CD4-positive, CD25-positive, alpha-beta regulatory T cell (primary cell): ENCODE measurements at regions not wholly inside any gene's neighbourhood (a gene's known extent, or its start where the extent isn't known, plus 50 kb on each side); places are given as distances from the start of the nearest gene placed in this dataset.
"Not testable (repeated sequence)": the region's sequence is repeated elsewhere in the genome, so short reads cannot be mapped to it uniquely, and the experiment has no call there.

Experiments
- ATAC-seq, 2 donors: fragments of 150-1000 bp; cut with Tn5 transposase; one replicate each; pipeline ENCODE4 v1.10.0; 2021; ENCODE audit warnings: low read depth in 2 of 2, moderate number of reproducible peaks in 2 of 2, moderate library complexity in 1 of 2
- DNase-seq, 3 donors: peaks; one replicate each; pipeline versions ENCODE4 v3.0.0 to v3.0.0-alpha.2; 2012 to 2022; ENCODE audit warnings: mixed read lengths in 1 of 3
- H3K27ac ChIP-seq: one replicate; pipeline ENCODE4 v1.7.0; 2013; ENCODE audit warnings: mild to moderate bottlenecking, low read length; ENCODE audit not compliant: insufficient read depth, poor library complexity, severe bottlenecking
- H3K27me3 ChIP-seq: one replicate; pipeline ENCODE4 v1.7.0; 2013; ENCODE audit warnings: low read length; ENCODE audit not compliant: control insufficient read depth, insufficient read depth
- H3K36me3 ChIP-seq: one replicate; pipeline ENCODE4 v1.7.0; 2013; ENCODE audit warnings: mild to moderate bottlenecking, low read length, moderate library complexity; ENCODE audit not compliant: control insufficient read depth, insufficient read depth
- H3K4me1 ChIP-seq: 2 replicates; pipeline ENCODE4 v1.7.0; 2013; ENCODE audit warnings: mild to moderate bottlenecking, low read length; ENCODE audit not compliant: insufficient read depth, control insufficient read depth, poor library complexity, severe bottlenecking
- H3K4me3 ChIP-seq: one replicate; pipeline ENCODE4 v1.7.0; 2013; ENCODE audit warnings: low read depth, mild to moderate bottlenecking, low read length, moderate library complexity
- H3K9me3 ChIP-seq, 2 experiments: 1 replicate in 1 of 2; 2 replicates in 1 of 2; pipeline ENCODE4 v1.7.0; 2013; ENCODE audit warnings: low read length in 2 of 2, mild to moderate bottlenecking in 1 of 2, moderate library complexity in 1 of 2; ENCODE audit not compliant: control insufficient read depth in 2 of 2
- H3K27ac Mint-ChIP-seq, 3 donors: one replicate each; pipeline ENCODE4 v1.8.0; 2020 to 2022; ENCODE audit warnings: mild to moderate bottlenecking in 3 of 3, mixed read lengths in 3 of 3, moderate library complexity in 2 of 3
- H3K27me3 Mint-ChIP-seq: one replicate; pipeline ENCODE4 v1.8.0; 2022; ENCODE audit warnings: mild to moderate bottlenecking, mixed read lengths
- H3K36me3 Mint-ChIP-seq: one replicate; pipeline ENCODE4 v1.8.0; 2020; ENCODE audit warnings: mixed read lengths
- H3K4me1 Mint-ChIP-seq, 4 donors: one replicate each; pipeline ENCODE4 v1.8.0; 2020 to 2022; ENCODE audit warnings: mixed read lengths in 4 of 4, mild to moderate bottlenecking in 1 of 4
- H3K4me3 Mint-ChIP-seq, 4 donors: one replicate each; pipeline ENCODE4 v1.8.0; 2020 to 2022; ENCODE audit warnings: mild to moderate bottlenecking in 4 of 4, mixed read lengths in 4 of 4, moderate library complexity in 3 of 4
- H3K9me3 Mint-ChIP-seq, 7 donors: one replicate each; pipeline ENCODE4 v1.8.0; 2020 to 2022; ENCODE audit warnings: mixed read lengths in 7 of 7, mild to moderate bottlenecking in 3 of 7, moderate library complexity in 2 of 7

GRCh38 chr3:20388971-20389370, 203.0 kb upstream of the SGO1 start:
- ATAC-seq (no peak), DNase-seq (no peak)
- Mint-ChIP-seq H3K36me3 (no peaks in the 10 kb centered on the region), H3K9me3 (peaks cover 0 to 8% (median 0%) of the 10 kb centered on the region in 7 donors), H3K4me3 (no peak overlapping the region), H3K4me1 (no peaks in the 10 kb centered on the region), H3K27me3 (no peaks in the 10 kb centered on the region), H3K27ac (no peak overlapping the region)
- H3K9me3 ChIP-seq: no peaks in the 10 kb centered on the region
- no peaks in the 10 kb centered on the region for H3K27me3 ChIP-seq
- H3K36me3 ChIP-seq: no peaks in the 10 kb centered on the region
- H3K4me3 ChIP-seq: no peak overlapping the region
- H3K27ac ChIP-seq: no peak overlapping the region
- no peaks in the 10 kb centered on the region for H3K4me1 ChIP-seq

DNA sequence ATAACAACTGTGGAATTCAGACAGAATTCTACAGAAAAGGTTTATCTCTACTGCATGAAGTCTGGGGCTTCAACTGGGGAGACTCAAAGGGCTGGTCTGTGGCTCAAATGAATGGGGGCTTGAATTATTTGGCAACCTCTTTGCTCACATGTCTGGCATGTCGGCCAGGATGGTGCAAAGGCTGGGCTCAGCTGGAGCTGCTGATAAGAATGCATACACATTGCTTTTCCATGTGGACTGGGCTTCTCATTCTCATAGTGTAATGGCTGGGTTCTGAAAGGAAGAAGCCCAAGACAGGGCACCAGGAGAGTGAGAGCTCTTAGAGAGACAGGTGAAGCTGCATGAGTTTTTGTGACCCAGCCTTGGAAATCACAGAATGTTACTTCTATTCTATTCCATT, 194.3 kb upstream of the SGO1 start:
- ATAC-seq (no peak), DNase-seq (no peak)
- Histone ChIP-seq H3K27ac (no peak overlapping the region), H3K4me3 (no peak overlapping the region), H3K4me1 (no peaks in the 10 kb centered on the region), H3K9me3 (no peaks in the 10 kb centered on the region), H3K27me3 (no peaks in the 10 kb centered on the region), H3K36me3 (no peaks in the 10 kb centered on the region)
- peaks cover 8% of the 10 kb centered on the region for H3K36me3 Mint-ChIP-seq
- H3K4me3 Mint-ChIP-seq: no peak overlapping the region
- H3K9me3 Mint-ChIP-seq: peaks cover 0 to 2% (median 0%) of the 10 kb centered on the region in 7 donors
- H3K4me1 Mint-ChIP-seq: no peaks in the 10 kb centered on the region
- H3K27ac Mint-ChIP-seq: no peak overlapping the region
- no peaks in the 10 kb centered on the region for H3K27me3 Mint-ChIP-seq

DNA sequence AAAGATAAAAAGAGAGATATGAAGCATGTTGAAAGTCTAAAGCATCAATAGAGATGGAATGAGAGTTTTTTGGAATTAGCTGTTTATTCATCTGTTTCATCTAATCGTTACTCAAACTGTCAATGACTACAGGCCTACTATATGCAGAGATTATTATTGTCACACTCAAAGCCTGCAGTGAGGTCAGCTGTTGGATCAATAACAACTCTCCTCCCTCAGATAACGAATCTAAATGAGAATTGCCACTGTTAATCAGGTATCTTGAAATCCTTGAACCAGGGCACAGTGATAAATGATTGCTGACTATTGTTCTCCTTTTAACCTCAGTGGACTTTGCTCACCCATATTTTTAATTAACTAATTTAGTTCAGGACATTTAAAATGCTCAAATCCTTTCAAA, 192.3 kb upstream of the SGO1 start:
- peaks cover 8% of the 10 kb centered on the region for H3K36me3 Mint-ChIP-seq
- H3K4me1 ChIP-seq: no peaks in the 10 kb centered on the region
- H3K27ac Mint-ChIP-seq: no peak overlapping the region
- H3K9me3 Mint-ChIP-seq: peaks cover 0 to 2% (median 0%) of the 10 kb centered on the region in 7 donors
- no peak overlapping the region for H3K27ac ChIP-seq
- ATAC-seq (no peak), DNase-seq (no peak)
- H3K4me3 Mint-ChIP-seq: no peak overlapping the region
- H3K4me1 Mint-ChIP-seq: no peaks in the 10 kb centered on the region
- no peaks in the 10 kb centered on the region for H3K27me3 ChIP-seq
- H3K36me3 ChIP-seq: no peaks in the 10 kb centered on the region
- H3K9me3 ChIP-seq: no peaks in the 10 kb centered on the region
- H3K4me3 ChIP-seq: no peak overlapping the region
- no peaks in the 10 kb centered on the region for H3K27me3 Mint-ChIP-seq

- H3K27me3 Mint-ChIP-seq: no peaks in the 10 kb centered on the region
- H3K4me3 Mint-ChIP-seq: no peak overlapping the region
- no peaks in the 10 kb centered on the region for H3K9me3 ChIP-seq
- H3K36me3 ChIP-seq: no peaks in the 10 kb centered on the region
- no peak overlapping the region for H3K27ac ChIP-seq
- H3K4me3 ChIP-seq: no peak overlapping the region
- H3K4me1 ChIP-seq: no peaks in the 10 kb centered on the region
- no peak overlapping the region for H3K27ac Mint-ChIP-seq
- no peak for DNase-seq
- no peaks in the 10 kb centered on the region for H3K27me3 ChIP-seq
- H3K9me3 Mint-ChIP-seq: peaks cover 0 to 2% (median 0%) of the 10 kb centered on the region in 7 donors
- H3K36me3 Mint-ChIP-seq: peaks cover 9% of the 10 kb centered on the region
- ATAC-seq: no peak
- H3K4me1 Mint-ChIP-seq: no peaks in the 10 kb centered on the region
Measured at GRCh38 chr3:20376665-20377217, 190.7 kb upstream of the SGO1 start.

DNA sequence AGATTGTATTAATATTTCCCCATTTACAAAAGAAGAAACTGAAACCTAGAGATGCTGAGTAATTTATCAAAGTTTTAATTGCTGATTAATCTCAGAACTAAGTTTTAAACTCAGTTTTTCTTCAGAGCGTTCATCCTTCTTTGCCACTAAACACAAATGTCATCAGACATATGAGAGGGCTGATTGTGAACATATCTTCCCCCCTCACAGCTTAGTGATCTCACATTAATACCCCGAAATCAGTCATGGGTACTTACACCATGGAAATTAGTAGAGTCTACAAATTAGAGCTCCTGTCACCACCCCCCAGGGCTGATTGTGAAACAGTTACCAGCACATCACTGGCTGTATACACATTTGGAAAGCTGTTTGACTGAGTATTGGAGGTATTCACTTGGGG, 189.3 kb upstream of the SGO1 start:
- Mint-ChIP-seq H3K4me3 (no peak overlapping the region), H3K36me3 (peaks cover 14% of the 10 kb centered on the region)
- no peaks in the 10 kb centered on the region for H3K36me3 ChIP-seq

DNA sequence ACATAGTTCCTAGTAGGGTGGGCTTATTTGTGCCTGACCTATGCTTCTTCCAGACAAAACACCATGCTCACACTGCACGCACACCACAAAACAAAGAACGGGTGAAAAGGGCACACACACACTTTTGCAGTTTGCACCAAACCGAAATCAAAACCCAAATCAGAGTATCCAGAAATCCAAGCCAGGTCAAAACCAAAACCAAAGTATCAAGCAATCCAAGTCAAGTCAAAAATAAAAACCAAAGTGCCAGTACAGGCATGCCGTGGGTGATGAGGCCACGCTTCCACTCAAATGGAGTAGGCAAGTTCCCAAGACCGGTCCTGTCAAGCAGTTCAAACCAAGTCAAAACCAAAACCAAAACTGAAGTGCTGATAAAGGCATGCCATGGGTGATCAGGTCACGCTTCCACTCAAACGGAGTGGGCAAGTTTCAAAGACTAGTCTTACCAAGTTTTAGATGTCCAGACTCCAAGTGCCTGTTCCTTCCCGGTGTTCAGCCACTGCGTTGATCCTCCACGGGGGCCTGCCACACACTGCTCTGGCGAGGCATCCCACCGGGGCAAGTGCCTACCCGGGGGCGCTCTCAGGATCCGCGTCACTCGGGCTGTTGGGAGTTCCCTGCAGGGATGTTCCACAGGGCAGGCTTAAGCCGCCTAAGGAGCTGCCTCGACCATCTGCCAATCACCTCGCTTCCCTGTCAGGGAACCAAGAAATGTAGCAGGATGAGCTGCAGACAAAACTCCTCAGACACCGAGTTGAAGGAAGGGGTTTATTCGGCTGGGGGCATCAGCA, 184.5 kb upstream of the SGO1 start:
- peak overlapping the region in 1 of 3 donors; percentile 16 for H3K27ac Mint-ChIP-seq
- H3K27me3 Mint-ChIP-seq, H3K27me3 ChIP-seq, H3K9me3 Mint-ChIP-seq, H3K9me3 ChIP-seq, ATAC-seq, H3K4me1 Mint-ChIP-seq, H3K27ac ChIP-seq, H3K4me3 ChIP-seq, H3K4me1 ChIP-seq, H3K36me3 ChIP-seq, DNase-seq: not testable (repeated sequence)
- H3K36me3 Mint-ChIP-seq: peaks cover 13% of the 10 kb centered on the region
- peak overlapping the region in 1 of 4 donors; percentile 28 for H3K4me3 Mint-ChIP-seq

More for the DNA sequence above, 189.3 kb upstream of the SGO1 start:
- H3K27ac ChIP-seq: no peak overlapping the region
- no peak for ATAC-seq
- no peaks in the 10 kb centered on the region for H3K9me3 ChIP-seq
- H3K27ac Mint-ChIP-seq: no peak overlapping the region
- H3K4me3 ChIP-seq: no peak overlapping the region
- peak in 1 of 3 donors; percentile 5 for DNase-seq
- H3K4me1 ChIP-seq: no peaks in the 10 kb centered on the region
- H3K9me3 Mint-ChIP-seq: peaks cover 0 to 2% (median 0%) of the 10 kb centered on the region in 7 donors
- no peaks in the 10 kb centered on the region for H3K4me1 Mint-ChIP-seq
- no peaks in the 10 kb centered on the region for H3K27me3 ChIP-seq
- H3K27me3 Mint-ChIP-seq: no peaks in the 10 kb centered on the region

- no peak overlapping the region for H3K27ac Mint-ChIP-seq
- no peak overlapping the region for H3K4me3 Mint-ChIP-seq
- H3K27me3 ChIP-seq: no peaks in the 10 kb centered on the region
- H3K4me3 ChIP-seq: no peak overlapping the region
- H3K36me3 ChIP-seq: no peaks in the 10 kb centered on the region
- peaks cover 4% of the 10 kb centered on the region for H3K27me3 Mint-ChIP-seq
- peaks cover 0 to 7% (median 5%) of the 10 kb centered on the region in 7 donors for H3K9me3 Mint-ChIP-seq
- H3K9me3 ChIP-seq: no peaks in the 10 kb centered on the region
- ATAC-seq: no peak
- no peak overlapping the region for H3K27ac ChIP-seq
- no peak for DNase-seq
- peaks cover 10% of the 10 kb centered on the region for H3K36me3 Mint-ChIP-seq
- H3K4me1 Mint-ChIP-seq: peaks cover 0 to 4% (median 0%) of the 10 kb centered on the region in 4 donors
- no peaks in the 10 kb centered on the region for H3K4me1 ChIP-seq
Measured at GRCh38 chr3:20361000-20361399, 175.0 kb upstream of the SGO1 start.

DNA sequence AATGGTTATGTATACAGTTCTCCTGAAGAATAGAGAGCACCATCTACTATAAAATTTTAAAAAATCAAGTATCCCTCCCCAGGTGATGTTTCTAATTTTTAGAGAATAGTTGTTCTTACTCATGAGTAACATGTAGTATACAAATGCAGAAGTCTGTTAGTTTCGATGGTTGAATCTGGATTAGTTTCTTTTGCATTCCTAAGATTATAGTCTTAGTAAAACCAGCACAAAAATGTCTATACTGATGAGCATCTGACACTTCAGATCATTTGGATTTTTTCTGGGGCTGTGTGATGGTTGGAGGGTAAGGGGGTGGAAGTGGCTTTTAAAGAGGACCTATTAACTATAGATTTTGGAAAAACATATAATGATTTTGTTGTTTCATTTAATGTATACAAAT, 167.3 kb upstream of the SGO1 start:
- H3K4me3 Mint-ChIP-seq: no peak overlapping the region
- H3K9me3 Mint-ChIP-seq: peaks cover 0 to 5% (median 0%) of the 10 kb centered on the region in 7 donors
- Histone ChIP-seq H3K4me3 (no peak overlapping the region), H3K4me1 (no peaks in the 10 kb centered on the region), H3K9me3 (no peaks in the 10 kb centered on the region), H3K27me3 (no peaks in the 10 kb centered on the region), H3K36me3 (no peaks in the 10 kb centered on the region), H3K27ac (no peak overlapping the region)
- no peak overlapping the region for H3K27ac Mint-ChIP-seq
- H3K27me3 Mint-ChIP-seq: no peaks in the 10 kb centered on the region
- H3K4me1 Mint-ChIP-seq: no peaks in the 10 kb centered on the region
- peaks cover 12% of the 10 kb centered on the region for H3K36me3 Mint-ChIP-seq
- ATAC-seq (no peak), DNase-seq (no peak)
